Coronary artery (tissue), 2 donors: ENCODE measurements at regions not wholly inside any gene's neighbourhood (a gene's known extent, or its start where the extent isn't known, plus 50 kb on each side); places are given as distances from the start of the nearest gene placed in this dataset.

Source experiments
- DNase-seq: peaks from one replicate; pipeline ENCODE4 v3.0.0-alpha.2; 2017; ENCODE audit warnings: low spot score
- H3K27ac ChIP-seq, 2 donors: fragments of 200-600 bp; sonication (generic); one replicate each; pipeline ENCODE4 v1.5.1; 2016 to 2019
- H3K4me3 ChIP-seq: fragments of 200-600 bp; sonication (generic); 2 replicates; pipeline ENCODE4 v1.5.1; 2016; ENCODE audit warnings: mild to moderate bottlenecking, moderate library complexity
- TF ChIP-seq, protein P1 (sequence below): fragments of 200-600 bp; sonication (generic); IDR thresholded peaks from one replicate; pipeline ENCODE4 v1.5.1; 2019; ENCODE audit warnings: antibody characterized with exemption

DNA sequence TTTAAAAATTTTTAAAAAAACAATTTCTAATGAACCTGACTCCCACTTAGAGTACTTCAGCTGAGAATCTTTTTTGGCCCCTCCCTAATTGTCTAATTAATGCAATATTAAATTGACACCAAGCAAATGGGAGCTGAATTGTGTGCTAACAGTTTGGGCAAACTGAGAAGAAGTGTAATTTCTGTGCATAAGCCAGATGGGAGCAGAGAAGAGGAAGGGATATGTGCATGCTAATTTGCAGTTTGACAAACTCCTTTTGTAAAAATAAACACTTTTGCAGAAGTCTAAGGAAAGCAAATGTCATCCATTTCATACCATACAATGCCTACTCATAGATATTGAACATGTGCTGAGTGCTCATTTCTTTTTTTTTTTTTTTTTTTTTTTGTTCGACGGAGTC, 332.0 kb downstream of the CYRIA start:
- Histone ChIP-seq H3K27ac (no peak overlapping the region), H3K4me3 (no peak overlapping the region)
- TF ChIP-seq, protein P1, sequence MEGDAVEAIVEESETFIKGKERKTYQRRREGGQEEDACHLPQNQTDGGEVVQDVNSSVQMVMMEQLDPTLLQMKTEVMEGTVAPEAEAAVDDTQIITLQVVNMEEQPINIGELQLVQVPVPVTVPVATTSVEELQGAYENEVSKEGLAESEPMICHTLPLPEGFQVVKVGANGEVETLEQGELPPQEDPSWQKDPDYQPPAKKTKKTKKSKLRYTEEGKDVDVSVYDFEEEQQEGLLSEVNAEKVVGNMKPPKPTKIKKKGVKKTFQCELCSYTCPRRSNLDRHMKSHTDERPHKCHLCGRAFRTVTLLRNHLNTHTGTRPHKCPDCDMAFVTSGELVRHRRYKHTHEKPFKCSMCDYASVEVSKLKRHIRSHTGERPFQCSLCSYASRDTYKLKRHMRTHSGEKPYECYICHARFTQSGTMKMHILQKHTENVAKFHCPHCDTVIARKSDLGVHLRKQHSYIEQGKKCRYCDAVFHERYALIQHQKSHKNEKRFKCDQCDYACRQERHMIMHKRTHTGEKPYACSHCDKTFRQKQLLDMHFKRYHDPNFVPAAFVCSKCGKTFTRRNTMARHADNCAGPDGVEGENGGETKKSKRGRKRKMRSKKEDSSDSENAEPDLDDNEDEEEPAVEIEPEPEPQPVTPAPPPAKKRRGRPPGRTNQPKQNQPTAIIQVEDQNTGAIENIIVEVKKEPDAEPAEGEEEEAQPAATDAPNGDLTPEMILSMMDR = no peak
- no peak for DNase-seq

GRCh38 chr2:16332681-16333557, 332.7 kb downstream of the CYRIA start:
- TF ChIP-seq, protein P1 = no peak

GRCh38 chr2:16331772-16332171, 333.9 kb downstream of the CYRIA start:
- Histone ChIP-seq H3K27ac (no peak overlapping the region), H3K4me3 (no peak overlapping the region)
- DNase-seq = no peak
- TF ChIP-seq, protein P1 = no peak

More at GRCh38 chr2:16332681-16333557, 332.7 kb downstream of the CYRIA start:
- H3K27ac ChIP-seq = no peak overlapping the region
- no peak overlapping the region for H3K4me3 ChIP-seq
- no peak for DNase-seq

- no peak overlapping the region for H3K4me3 ChIP-seq
- no peak overlapping the region for H3K27ac ChIP-seq
- DNase-seq = no peak
- TF ChIP-seq, protein P1 = no peak
These were observed 334.7 kb downstream of the CYRIA start for GRCh38 chr2:16330982-16331381.

- H3K4me3 ChIP-seq = no peak overlapping the region
- no peak for DNase-seq
- TF ChIP-seq, protein P1 = no peak
- H3K27ac ChIP-seq = no peak overlapping the region
These were observed 335.1 kb downstream of the CYRIA start for GRCh38 chr2:16330571-16330970.

DNA sequence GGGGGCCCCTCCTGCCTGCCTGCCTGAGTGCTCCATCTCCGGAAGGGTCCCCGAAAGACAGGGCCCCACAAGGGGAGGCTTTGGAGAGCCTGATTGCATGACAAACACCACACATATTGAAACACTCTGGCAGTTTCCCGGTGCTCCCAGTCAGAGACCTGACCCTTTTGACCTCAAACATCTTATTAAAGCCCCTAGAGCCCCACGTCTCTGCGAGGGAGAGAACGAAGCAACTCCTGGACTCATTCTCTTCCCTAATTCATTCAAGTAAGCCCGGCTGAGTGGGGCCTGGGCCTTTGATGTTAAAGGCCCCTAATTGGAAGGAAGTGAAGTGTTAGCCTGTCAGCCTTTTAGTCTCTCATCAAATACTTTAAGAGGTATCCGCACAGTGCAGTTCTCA, 335.6 kb downstream of the CYRIA start:
- DNase-seq = no peak
- TF ChIP-seq, protein P1 = no peak

DNA sequence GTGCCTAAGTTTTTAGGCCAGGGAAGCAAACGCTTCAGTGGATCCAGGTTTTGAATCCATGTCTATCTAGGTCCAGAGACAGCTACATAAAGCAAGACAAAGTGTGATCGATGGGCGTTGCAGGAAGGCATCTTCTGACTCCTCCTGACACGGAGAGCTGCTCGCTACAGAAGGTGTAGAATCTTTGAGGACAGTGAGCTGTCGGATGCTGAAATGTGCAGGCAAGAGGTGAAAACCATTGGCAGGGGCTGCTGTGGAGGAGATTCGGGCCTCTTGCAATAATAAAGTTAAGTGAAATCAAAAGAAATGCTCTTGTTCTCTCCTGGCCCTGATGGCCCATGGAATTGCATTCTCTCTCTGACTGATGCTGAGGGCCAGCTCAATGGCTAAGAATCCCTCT, 336.2 kb downstream of the CYRIA start:
- TF ChIP-seq, protein P1 = no peak
- no peak for DNase-seq
- Histone ChIP-seq H3K27ac (no peak overlapping the region), H3K4me3 (no peak overlapping the region)

More for the DNA sequence above, 335.6 kb downstream of the CYRIA start:
- Histone ChIP-seq H3K4me3 (no peak overlapping the region), H3K27ac (no peak overlapping the region)
